Activated naive CD8-positive, alpha-beta T cell treated with anti-CD3 and anti-CD28 coated beads, Interleukin-2, amount 50 U/mL, for 16 hours (primary cell): ENCODE measurements at regions not wholly inside any gene's neighbourhood (a gene's known extent, or its start where the extent isn't known, plus 50 kb on each side); places are given as distances from the start of the nearest gene placed in this dataset.
"Not testable (repeated sequence)": the region's sequence is repeated elsewhere in the genome, so short reads cannot be mapped to it uniquely, and the experiment has no call there.

Experiments used
- DNase-seq: peaks from one replicate; pipeline ENCODE4 v3.0.0-alpha.2; 2020; ENCODE audit warnings: low read depth, low spot score

- no peak for DNase-seq
These were observed 124.0 kb downstream of the CETN3 start for GRCh38 chr5:90285581-90285980.

DNA sequence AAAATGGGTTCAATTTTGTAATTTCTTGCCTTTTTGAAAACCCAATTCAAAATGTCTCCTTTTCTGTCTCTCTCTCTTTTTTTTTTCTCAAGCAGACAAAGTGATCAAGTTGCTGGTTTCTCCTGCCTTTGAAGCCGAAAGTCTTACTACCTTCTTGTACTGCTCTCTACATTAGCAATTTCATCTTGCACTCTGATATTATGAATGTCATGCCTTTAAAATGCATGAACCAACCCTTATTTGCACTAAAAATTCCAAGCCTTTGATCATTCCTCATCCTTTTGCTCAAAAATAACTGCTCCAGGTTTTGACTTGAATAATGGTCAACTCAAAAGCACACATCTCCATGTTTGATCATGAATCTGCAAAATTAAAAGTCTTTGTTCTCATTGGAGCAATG lies 125.2 kb downstream of the CETN3 start:
- DNase-seq = no peak

DNA sequence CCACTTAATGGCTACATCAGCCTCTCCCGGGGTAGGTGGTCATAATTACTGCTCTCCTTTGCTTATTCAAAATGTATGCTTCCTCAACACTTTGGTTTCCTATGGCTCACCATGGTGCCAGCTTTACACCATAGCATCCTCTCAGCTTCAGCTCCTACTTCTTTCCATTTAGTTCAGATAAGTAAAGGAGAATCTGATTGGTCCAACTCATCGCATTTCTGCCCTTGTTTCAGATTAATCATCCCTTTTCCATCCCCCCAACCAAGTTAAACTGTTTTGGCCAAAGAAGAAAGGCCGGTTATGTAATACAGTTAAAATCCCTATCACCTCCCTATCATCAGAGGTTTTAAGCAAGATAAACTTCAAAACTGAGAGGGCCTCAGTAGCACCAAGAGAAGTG lies 130.5 kb downstream of the CETN3 start:
- no peak for DNase-seq

- no peak for DNase-seq
These were observed 135.3 kb downstream of the CETN3 start for GRCh38 chr5:90274216-90274615.

- DNase-seq = no peak
These were observed 141.9 kb downstream of the CETN3 start for GRCh38 chr5:90267646-90268045.

- DNase-seq = no peak
These were observed 144.1 kb downstream of the CETN3 start for GRCh38 chr5:90265545-90265857.

DNA sequence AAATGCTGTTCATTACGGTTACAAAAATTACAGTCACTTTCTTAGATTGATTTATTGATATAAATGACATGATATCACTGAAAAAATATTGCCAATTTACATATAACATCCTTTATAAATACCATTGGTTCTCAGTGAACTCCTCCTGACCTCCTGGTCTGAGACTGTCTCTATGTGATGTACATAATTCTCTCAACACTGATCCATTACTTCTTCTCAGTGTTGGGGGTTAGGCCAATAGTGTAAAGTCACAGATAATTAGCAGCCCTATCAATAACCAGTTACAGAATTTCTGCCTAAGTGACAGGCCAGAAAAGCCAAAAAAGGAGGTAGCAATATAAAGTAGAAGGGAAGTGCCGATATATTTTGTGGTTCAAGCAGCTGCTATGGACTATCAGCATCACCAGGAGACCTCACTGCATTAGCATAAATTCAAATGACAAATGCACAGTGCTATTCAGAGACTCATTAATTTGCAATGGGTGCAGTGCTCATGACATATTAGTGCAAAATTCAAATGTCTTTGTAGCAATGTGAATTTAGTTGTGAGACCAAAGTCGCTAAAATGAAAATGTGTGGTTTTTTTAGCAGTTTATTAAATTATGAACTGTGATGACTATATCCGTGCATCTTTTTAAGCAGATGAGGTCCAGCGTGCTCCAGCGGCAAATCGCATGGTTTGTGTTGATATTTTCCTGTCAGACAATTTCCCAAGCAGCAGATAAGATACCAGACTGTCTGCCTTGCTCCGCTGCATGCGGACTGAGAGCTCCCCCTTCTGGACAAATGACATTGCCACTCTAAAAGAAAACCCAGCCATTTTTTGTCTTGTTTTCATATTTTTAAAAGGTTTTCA lies 144.6 kb downstream of the CETN3 start:
- DNase-seq = peak; percentile 9

DNA sequence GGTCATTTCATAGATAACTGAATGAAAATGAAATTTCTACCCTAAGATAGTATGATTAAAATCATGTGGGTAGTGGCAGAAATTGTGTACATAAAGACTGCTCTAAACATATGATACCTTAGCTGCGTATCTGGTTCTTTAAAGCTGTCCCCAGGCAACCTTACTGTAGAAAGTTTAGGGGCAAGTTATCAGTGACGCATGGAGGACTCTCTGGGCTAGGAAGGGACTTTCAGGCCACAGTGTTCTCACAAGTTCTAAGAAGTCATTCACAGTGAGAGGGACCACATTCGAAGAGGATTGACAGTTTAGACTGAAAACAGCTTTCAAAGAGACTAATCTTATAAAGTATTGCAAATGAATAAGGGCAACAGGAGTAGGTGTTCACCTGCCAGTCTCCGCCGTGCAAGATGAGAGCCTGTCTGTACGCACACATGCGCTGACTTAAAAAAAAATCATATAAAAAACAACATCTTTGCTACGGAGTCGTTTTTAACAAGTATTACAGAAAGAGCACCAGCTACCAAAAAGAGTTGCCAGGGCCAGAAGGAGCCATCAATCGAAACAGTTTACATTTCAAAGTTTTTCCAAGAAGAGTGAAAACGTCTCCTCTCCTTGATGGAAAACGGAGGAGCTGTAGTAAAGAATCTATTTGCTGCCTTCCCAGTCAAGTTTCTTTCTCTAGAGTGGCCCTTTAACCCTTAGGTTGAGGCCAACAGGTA lies 146.3 kb downstream of the CETN3 start:
- no peak for DNase-seq

DNA sequence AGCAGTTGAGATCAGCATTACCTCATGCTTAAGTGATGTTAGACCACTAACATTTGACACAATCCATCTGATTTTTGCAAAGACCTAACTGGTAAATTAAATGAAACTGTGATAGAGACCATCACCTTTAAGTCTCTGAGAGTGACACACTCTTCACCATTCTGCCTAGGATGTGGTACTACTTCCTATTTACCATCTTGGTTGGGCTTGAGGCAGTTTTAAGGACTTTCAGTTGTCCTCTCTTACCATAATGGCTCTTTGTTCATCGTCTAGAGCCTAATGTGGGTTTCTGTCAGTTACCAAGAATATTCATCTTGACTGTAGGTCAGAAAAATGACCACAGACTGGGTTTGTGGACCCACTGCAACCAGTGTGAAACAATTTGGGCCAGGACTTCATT lies 158.1 kb downstream of the CETN3 start:
- DNase-seq = no peak

DNA sequence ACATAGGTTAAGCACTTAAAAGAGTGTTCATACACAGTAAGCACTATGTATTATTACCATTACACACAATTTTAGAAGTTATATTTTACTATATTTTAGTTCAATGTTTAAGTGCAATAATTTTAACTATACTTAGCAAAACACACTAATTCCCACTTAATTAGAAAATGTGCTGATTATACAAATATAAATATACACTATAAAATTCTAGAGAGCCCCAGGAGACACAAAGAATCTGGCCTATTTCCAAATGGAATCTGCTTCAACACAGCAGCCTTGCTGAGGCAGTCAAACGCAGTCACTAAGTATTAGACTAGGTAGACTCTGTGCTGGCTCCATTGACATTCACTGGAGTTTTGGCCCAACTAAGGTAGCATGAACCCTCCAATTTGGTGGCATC lies 160.9 kb downstream of the CETN3 start:
- no peak for DNase-seq

GRCh38 chr5:90243848-90244247 lies 165.7 kb downstream of the CETN3 start:
- not testable (repeated sequence) for DNase-seq

DNA sequence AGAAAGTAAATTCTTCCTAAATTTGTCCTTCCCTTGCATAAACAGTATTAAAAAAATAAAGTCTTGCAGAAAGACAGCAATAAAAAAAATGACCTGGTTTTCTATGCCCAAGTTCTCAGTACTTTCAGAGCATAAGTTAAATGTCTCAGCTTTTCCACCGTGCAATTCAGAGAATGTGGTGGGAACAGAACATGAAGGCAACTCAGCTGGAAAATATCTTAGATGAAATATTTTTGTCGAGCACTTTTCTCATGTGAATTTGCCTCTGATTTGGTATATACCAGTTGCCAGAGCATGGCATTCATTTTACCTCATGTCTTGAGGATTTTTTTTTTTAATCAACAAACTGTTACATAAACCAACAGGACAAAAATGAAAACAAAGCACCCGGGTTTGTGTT lies 176.1 kb downstream of the CETN3 start:
- no peak for DNase-seq

DNA sequence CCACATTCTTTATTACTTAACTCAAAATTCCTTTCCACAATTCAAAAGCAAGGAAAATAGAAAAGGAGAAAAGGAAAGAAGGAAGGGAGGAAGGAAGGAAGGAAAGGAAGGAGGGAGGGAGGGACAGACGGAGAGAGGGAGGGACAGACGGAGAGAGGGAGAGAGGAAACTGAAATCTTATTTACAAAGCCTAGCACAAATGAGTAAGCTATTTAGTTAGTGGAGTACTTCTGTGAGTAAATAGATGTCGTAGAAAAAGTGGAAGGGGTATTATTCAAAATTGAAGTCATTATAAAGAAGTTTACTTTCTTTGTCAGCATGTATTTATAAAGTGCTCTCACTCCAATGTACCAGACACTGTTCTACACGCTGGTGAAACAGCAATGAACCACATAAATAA lies 177.9 kb downstream of the CETN3 start:
- no peak for DNase-seq

DNA sequence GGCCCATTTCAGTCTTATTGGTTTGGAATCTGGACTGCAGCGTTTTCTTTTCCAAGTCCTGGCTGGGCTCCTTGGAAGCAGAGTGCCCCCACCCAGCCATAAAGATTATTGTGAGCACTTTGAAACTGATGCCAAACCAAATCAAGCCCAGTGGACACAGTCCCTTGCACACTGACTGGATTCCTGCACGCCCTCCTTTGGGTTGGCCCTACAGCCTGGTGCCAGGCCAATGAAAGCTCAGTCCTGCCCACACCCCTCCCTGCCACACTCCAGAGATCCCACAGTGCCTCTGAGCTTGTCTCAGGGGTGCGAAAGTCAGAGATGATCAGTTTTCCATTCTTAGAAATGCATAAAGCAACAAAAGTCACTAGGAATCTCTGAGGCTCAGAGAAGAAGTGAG lies 181.9 kb downstream of the CETN3 start:
- no peak for DNase-seq

- DNase-seq = no peak
These were observed 183.0 kb downstream of the CETN3 start for GRCh38 chr5:90226433-90227099.

DNA sequence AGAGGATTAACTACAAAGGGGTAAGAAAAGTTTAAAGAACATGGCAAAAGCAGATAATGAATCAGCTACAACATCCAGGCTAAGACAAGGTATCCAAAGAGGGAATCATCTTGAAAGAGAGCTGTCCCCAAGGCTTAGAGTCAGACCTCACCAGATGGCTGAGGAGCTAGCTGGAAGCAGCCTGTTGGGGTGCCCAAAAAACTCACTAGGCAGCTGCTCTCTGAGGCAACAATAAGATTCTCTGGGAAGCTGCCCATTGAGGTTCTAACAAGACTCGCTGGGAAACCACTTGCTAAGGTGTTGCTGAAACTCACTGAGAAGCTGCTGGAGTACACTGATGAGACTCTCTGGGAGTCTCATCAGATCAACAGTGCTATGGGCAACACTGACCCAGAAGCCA lies 185.2 kb downstream of the CETN3 start:
- DNase-seq = no peak

GRCh38 chr5:90223756-90224155 lies 185.8 kb downstream of the CETN3 start:
- no peak for DNase-seq

DNA sequence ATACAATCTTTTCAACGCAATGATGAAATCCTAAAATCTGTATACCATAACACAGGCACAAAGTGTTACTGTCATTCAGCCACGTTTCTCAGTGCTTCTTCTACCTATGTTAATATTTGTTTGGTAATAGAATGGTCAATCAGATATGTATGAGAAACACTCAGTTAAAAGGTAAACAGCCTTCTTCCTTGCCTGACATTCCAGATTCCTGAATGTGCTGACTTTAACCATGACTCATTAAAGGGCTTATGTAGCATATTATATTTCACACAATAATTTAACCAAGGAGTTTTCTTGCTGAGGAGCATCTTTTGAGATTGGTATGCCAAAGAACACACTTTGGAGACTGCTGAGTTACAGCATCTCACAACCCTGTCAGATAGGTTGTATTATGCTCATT lies 187.6 kb downstream of the CETN3 start:
- no peak for DNase-seq

DNA sequence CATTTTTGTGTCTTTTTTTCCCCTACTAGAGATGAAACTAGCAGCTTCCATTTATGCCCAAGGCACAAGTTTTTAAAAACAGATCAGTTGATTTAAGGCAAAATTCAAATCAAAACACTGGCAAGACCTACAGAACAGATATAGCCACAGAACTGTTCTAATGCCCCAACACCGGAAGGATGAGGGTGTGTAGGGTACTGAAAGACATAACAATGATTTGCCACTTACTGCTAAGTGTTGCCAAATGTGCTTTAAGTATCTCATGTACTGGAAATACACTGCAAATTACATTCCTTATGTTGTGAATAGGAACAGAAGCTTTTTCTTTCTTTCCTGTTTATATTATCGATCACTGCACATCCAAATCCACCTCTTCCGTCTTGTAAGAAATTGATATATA lies 189.0 kb downstream of the CETN3 start:
- DNase-seq = no peak

DNA sequence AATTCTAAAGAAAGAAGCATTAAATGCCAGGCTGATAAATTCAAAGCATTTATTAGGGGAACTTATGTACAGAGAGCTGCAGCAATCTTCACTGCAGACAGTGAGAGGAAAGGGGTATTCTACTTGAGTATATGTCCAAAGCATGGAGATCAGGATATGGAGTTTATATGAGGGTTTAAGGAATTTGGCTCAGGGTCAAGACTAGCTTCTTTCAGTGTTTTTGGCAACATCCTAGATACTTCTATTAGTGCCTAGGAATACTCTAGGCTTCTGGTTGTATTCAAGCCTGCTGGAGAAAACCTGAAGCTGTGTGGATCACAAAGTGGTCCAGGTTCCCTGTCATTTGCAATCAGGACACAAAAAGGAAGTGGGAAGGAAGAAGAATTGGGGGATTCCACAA lies 194.6 kb downstream of the CETN3 start:
- DNase-seq = no peak

- DNase-seq = not testable (repeated sequence)
These were observed 201.2 kb downstream of the CETN3 start for GRCh38 chr5:90208323-90208722.

DNA sequence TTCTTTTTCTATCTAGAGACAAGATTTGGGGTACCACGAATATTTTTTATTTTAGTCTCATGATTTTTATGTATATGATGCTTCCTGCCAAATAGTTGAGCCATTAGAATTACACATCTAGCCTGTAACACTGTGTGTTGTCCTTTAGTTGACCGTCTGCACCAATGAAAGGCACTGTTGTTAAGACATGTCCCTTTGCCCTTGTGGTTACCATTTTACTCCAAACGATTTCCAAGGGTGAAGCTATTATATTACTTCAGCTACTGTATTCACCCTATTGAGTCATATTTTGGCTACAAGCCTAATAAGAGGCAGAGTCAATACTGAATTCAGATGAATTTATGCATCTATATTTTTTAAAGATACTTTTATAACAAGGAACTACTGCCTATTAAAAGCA lies 207.6 kb downstream of the CETN3 start:
- DNase-seq = no peak
